ENCODE measurements at regions not wholly inside any gene's neighbourhood (a gene's known extent, or its start where the extent isn't known, plus 50 kb on each side); places are given as distances from the start of the nearest gene placed in this dataset.

DNA sequence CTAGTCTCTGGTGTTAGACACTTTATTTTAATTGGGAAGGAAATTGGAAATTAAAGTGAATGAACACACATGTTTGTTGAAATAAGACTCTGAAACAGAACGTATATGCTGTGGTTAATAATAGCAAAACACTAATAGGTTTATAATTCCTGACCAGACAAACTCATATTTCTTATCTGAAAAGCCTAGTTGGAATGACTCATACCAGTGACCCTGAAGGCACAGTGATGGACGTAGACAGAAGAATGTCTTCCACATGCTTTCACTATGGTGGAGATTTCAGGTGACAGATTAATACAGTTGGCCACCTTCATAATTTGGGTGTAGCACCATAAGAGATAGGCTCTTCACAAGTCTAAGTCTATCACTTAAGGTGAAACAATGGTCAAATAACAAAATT is 83.0 kb upstream of the COL11A1 start:
- H3K27me3 Mint-ChIP-seq: no peaks in the 10 kb centered on the region
- DNase-seq (no peak), ATAC-seq (ENCODE audit: low read depth) (no peak)
- ChIA-PET POLR2A (no interaction called here), CTCF (no interaction called here)
- H3K27ac Mint-ChIP-seq: no peak overlapping the region
- H3K4me1 Mint-ChIP-seq: no peaks in the 10 kb centered on the region
- H3K4me3 Mint-ChIP-seq: no peak overlapping the region
- TF ChIP-seq CTCF (IDR thresholded peaks at IDR 0.05): no peak
- intact Hi-C loops (cut with micrococcal nuclease): no loop called here
- H3K9me3 Mint-ChIP-seq: peaks cover 4% of the 10 kb centered on the region
- no peaks in the 10 kb centered on the region for H3K36me3 Mint-ChIP-seq (ENCODE audit: low read depth)

DNA sequence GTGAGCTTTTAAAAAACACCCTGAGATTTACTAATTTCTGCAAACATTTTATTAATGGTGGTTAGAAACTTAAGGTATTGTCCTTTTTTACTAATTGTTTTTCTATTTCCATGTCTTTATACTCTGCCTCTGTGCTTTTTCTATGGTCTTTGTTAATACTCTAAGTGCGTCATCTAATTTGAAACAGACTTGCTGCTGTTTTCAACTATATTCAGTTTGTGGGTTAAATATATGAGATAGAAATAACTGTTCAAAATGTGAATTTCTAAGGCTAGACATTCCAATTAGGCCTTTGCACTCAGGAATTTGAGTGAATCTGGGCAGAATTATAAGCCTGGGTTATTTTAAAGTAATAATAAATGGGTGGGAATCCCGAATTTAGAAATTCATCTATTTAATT is 82.4 kb upstream of the COL11A1 start:
- ChIA-PET POLR2A (no interaction called here), CTCF (no interaction called here)
- ATAC-seq (ENCODE audit: low read depth) (no peak), DNase-seq (no peak)
- Mint-ChIP-seq H3K4me3 (no peak overlapping the region), H3K27me3 (no peaks in the 10 kb centered on the region), H3K4me1 (no peaks in the 10 kb centered on the region), H3K27ac (no peak overlapping the region), H3K36me3 (ENCODE audit: low read depth) (no peaks in the 10 kb centered on the region), H3K9me3 (peaks cover 5% of the 10 kb centered on the region)
- intact Hi-C loops (cut with micrococcal nuclease): no loop called here
- TF ChIP-seq CTCF (IDR thresholded peaks at IDR 0.05): no peak

GRCh38 chr1:103187673-103188072 is 79.4 kb upstream of the COL11A1 start:
- no peaks in the 10 kb centered on the region for H3K27me3 Mint-ChIP-seq
- POLR2A ChIA-PET: no interaction called here
- no peak for DNase-seq
- TF ChIP-seq CTCF (IDR thresholded peaks at IDR 0.05): no peak
- ATAC-seq (ENCODE audit: low read depth): no peak
- no peaks in the 10 kb centered on the region for H3K36me3 Mint-ChIP-seq (ENCODE audit: low read depth)
- no peak overlapping the region for H3K27ac Mint-ChIP-seq
- no peaks in the 10 kb centered on the region for H3K4me1 Mint-ChIP-seq
- no peak overlapping the region for H3K4me3 Mint-ChIP-seq
- H3K9me3 Mint-ChIP-seq: peaks cover 12% of the 10 kb centered on the region
- CTCF ChIA-PET: no interaction called here
- intact Hi-C loops (cut with micrococcal nuclease): no loop called here

GRCh38 chr1:103180660-103181059 is 72.3 kb upstream of the COL11A1 start:
- ChIA-PET CTCF (no interaction called here), POLR2A (no interaction called here)
- Mint-ChIP-seq H3K27me3 (no peaks in the 10 kb centered on the region), H3K27ac (no peak overlapping the region), H3K9me3 (peaks cover 6% of the 10 kb centered on the region), H3K4me3 (no peak overlapping the region), H3K4me1 (no peaks in the 10 kb centered on the region), H3K36me3 (ENCODE audit: low read depth) (no peaks in the 10 kb centered on the region)
- no peak for ATAC-seq (ENCODE audit: low read depth)
- no peak for DNase-seq
- no peak for TF ChIP-seq CTCF (IDR thresholded peaks at IDR 0.05)
- intact Hi-C loops (cut with micrococcal nuclease): no loop called here

DNA sequence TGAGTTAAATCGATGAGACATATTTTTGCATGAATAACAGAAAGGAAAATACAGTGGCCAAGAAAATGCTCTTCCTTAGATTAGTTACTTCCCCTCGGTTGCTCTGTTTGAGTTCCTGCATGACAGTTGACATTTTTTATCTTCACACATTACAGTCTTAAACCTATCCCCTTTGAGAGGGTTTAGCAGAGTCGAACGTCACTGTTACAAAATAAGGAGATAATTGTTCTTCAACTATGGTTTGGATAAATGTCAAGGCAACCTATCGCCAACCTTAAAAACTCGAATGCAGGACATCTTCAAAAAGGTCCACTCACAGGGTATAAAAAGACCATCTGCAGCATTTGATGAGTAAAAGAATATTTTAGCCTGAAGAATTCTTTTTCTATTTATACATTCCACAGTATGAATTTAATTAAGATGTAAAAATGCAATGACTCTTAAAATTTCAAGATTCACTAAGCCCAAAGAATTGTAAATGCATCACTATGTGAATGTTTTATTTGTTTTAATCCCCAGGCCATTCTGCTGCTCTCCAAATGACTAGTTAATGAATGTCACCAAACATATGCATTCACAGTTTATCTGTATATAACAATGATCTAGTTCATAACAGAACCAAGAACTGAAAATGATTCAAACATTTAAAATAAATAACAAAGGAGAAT is 68.9 kb upstream of the COL11A1 start:
- no peak for DNase-seq
- no peak overlapping the region for H3K4me3 Mint-ChIP-seq
- H3K9me3 Mint-ChIP-seq: no peaks in the 10 kb centered on the region
- H3K4me1 Mint-ChIP-seq: no peaks in the 10 kb centered on the region
- no peaks in the 10 kb centered on the region for H3K36me3 Mint-ChIP-seq (ENCODE audit: low read depth)
- CTCF ChIA-PET: no interaction called here
- no peak for ATAC-seq (ENCODE audit: low read depth)
- intact Hi-C loops (cut with micrococcal nuclease): no loop called here
- H3K27ac Mint-ChIP-seq: no peak overlapping the region
- POLR2A ChIA-PET: no interaction called here
- H3K27me3 Mint-ChIP-seq: no peaks in the 10 kb centered on the region
- TF ChIP-seq CTCF (IDR thresholded peaks at IDR 0.05): no peak

Data from activated B cell treated with CpG ODN at 0.5 μM for 24 hours (primary cell).